ENCODE measurements at regions not wholly inside any gene's neighbourhood (a gene's known extent, or its start where the extent isn't known, plus 50 kb on each side); places are given as distances from the start of the nearest gene placed in this dataset.

GRCh38 chr10:4512196-4512595 is 313.8 kb upstream of the AKR1E2 start:
- Histone ChIP-seq H3K4me3 (no peak overlapping the region), H3K27ac (no peak overlapping the region)
- TF ChIP-seq CTCF (IDR thresholded peaks at IDR 0.05): no peak
- DNase-seq (ENCODE audit: low spot score): no peak

GRCh38 chr10:4511509-4511908 is 314.5 kb upstream of the AKR1E2 start:
- no peak for DNase-seq (ENCODE audit: low spot score)
- TF ChIP-seq CTCF (IDR thresholded peaks at IDR 0.05): no peak
- Histone ChIP-seq H3K27ac (no peak overlapping the region), H3K4me3 (no peak overlapping the region)

GRCh38 chr10:4509405-4509804 is 316.6 kb upstream of the AKR1E2 start:
- DNase-seq (ENCODE audit: low spot score): no peak
- no peak for TF ChIP-seq CTCF (IDR thresholded peaks at IDR 0.05)
- Histone ChIP-seq H3K27ac (no peak overlapping the region), H3K4me3 (no peak overlapping the region)

- no peak for TF ChIP-seq CTCF (IDR thresholded peaks at IDR 0.05)
- DNase-seq (ENCODE audit: low spot score): no peak
- Histone ChIP-seq H3K4me3 (no peak overlapping the region), H3K27ac (peak overlapping the region in 1 of 2 donors; percentile 44)
These were observed 319.9 kb upstream of the AKR1E2 start for GRCh38 chr10:4506095-4506494.

- no peak for TF ChIP-seq CTCF (IDR thresholded peaks at IDR 0.05)
- no peak for DNase-seq (ENCODE audit: low spot score)
- no peak overlapping the region for H3K4me3 ChIP-seq
- no peak overlapping the region for H3K27ac ChIP-seq
These were observed 321.5 kb upstream of the AKR1E2 start for GRCh38 chr10:4504550-4504949.

GRCh38 chr10:4503076-4503475 is 322.9 kb upstream of the AKR1E2 start:
- TF ChIP-seq CTCF (IDR thresholded peaks at IDR 0.05): no peak
- Histone ChIP-seq H3K4me3 (no peak overlapping the region), H3K27ac (no peak overlapping the region)
- DNase-seq (ENCODE audit: low spot score): no peak

GRCh38 chr10:4501306-4501705 is 324.7 kb upstream of the AKR1E2 start:
- H3K4me3 ChIP-seq: no peak overlapping the region
- no peak overlapping the region for H3K27ac ChIP-seq
- no peak for DNase-seq (ENCODE audit: low spot score)
- TF ChIP-seq CTCF (IDR thresholded peaks at IDR 0.05): no peak
